PC-9 (cell line): ENCODE measurements at regions not wholly inside any gene's neighbourhood (a gene's known extent, or its start where the extent isn't known, plus 50 kb on each side); places are given as distances from the start of the nearest gene placed in this dataset.

Source experiments
- BruUV-seq: library from RNA; stranded (reverse); fragments of 400-500 nt; replicated peaks from 2 replicates; lab custom pipeline; 2021; lab: Mats Ljungman, UMichigan
- CTCF ChIA-PET: fragments of 300-600 bp; sonication (Branson Sonifier 250); formaldehyde crosslinking; loops from one replicate; lab custom pipeline; 2022; ENCODE audit warnings: antibody characterized with exemption; lab: Charles Lee
- POLR2A ChIA-PET: fragments of 300-600 bp; sonication (Branson Sonifier 250); formaldehyde crosslinking; loops from one replicate; lab custom pipeline; 2022; ENCODE audit warnings: antibody characterized with exemption; ENCODE audit not compliant: unreplicated experiment; lab: Charles Lee
- DNase-seq, 2 experiments: peaks; one replicate each; pipeline versions ENCODE4 v3.0.0 to v3.0.0-alpha.2; 2015 to 2022; ENCODE audit warnings: mixed read lengths in 1 of 2
- H2AFZ ChIP-seq: fragments of 200-600 bp; sonication (generic); 2 replicates; pipeline ENCODE4 v1.8.1; 2017; ENCODE audit warnings: antibody characterized with exemption
- H3F3A ChIP-seq: fragments of 200-600 bp; sonication (generic); 2 replicates; pipeline ENCODE4 v1.8.1; 2017; ENCODE audit warnings: antibody characterized with exemption, mild to moderate bottlenecking, low read depth; ENCODE audit not compliant: insufficient read depth
- H3K27ac ChIP-seq: fragments of 200-600 bp; sonication (generic); 2 replicates; pipeline ENCODE4 v1.6.1; 2016; ENCODE audit warnings: mixed run types
- H3K27me3 ChIP-seq: fragments of 200-600 bp; sonication (generic); 2 replicates; pipeline ENCODE4 v1.6.1; 2016; ENCODE audit warnings: low read depth, mixed run types; ENCODE audit not compliant: insufficient read depth
- H3K36me3 ChIP-seq: fragments of 200-600 bp; sonication (generic); 2 replicates; pipeline ENCODE4 v1.6.1; 2016; ENCODE audit warnings: low read depth, mixed run types
- H3K4me1 ChIP-seq: fragments of 200-600 bp; sonication (generic); replicated peaks from 2 replicates; pipeline ENCODE4 v1.6.1; 2016; ENCODE audit warnings: mixed run types; ENCODE audit not compliant: insufficient read depth
- H3K4me2 ChIP-seq: fragments of 200-600 bp; sonication (generic); 2 replicates; pipeline ENCODE4 v1.6.1; 2017; ENCODE audit warnings: mixed run types
- H3K4me3 ChIP-seq: fragments of 200-600 bp; sonication (generic); 2 replicates; pipeline ENCODE4 v1.6.1; 2016; ENCODE audit warnings: mixed run types
- H3K79me2 ChIP-seq: fragments of 200-600 bp; sonication (generic); 2 replicates; pipeline ENCODE4 v1.6.1; 2017; ENCODE audit warnings: low read depth, mixed run types
- H3K9me2 ChIP-seq: fragments of 200-600 bp; sonication (generic); 2 replicates; pipeline ENCODE4 v1.8.1; 2017; ENCODE audit warnings: mild to moderate bottlenecking; ENCODE audit not compliant: insufficient read depth
- H3K9me3 ChIP-seq: fragments of 200-600 bp; sonication (generic); 2 replicates; pipeline ENCODE4 v1.8.1; 2016; ENCODE audit warnings: low read depth; ENCODE audit not compliant: insufficient read depth
- H4K20me1 ChIP-seq: fragments of 200-600 bp; sonication (generic); 2 replicates; pipeline ENCODE4 v1.8.1; 2017; ENCODE audit not compliant: insufficient read depth
- EZH2 ChIP-seq: fragments of 200-600 bp; sonication (generic); IDR thresholded peaks from 2 replicates; pipeline ENCODE4 v1.8.0; 2017; ENCODE audit warnings: antibody characterized with exemption, low read depth
- intact Hi-C: fragments of 100-400 bp; cut with micrococcal nuclease; formaldehyde crosslinking; loops from one replicate; pipeline ENCODE4 v1.10.0; 2022; ENCODE audit not compliant: unreplicated experiment
- TF ChIP-seq, protein P1 (sequence below): fragments of 200-600 bp; sonication (generic); conservative IDR thresholded peaks from 2 replicates; pipeline ENCODE4 v1.6.1; 2017; ENCODE audit warnings: mixed run types, antibody characterized with exemption, mild to moderate bottlenecking, moderate library complexity

DNA sequence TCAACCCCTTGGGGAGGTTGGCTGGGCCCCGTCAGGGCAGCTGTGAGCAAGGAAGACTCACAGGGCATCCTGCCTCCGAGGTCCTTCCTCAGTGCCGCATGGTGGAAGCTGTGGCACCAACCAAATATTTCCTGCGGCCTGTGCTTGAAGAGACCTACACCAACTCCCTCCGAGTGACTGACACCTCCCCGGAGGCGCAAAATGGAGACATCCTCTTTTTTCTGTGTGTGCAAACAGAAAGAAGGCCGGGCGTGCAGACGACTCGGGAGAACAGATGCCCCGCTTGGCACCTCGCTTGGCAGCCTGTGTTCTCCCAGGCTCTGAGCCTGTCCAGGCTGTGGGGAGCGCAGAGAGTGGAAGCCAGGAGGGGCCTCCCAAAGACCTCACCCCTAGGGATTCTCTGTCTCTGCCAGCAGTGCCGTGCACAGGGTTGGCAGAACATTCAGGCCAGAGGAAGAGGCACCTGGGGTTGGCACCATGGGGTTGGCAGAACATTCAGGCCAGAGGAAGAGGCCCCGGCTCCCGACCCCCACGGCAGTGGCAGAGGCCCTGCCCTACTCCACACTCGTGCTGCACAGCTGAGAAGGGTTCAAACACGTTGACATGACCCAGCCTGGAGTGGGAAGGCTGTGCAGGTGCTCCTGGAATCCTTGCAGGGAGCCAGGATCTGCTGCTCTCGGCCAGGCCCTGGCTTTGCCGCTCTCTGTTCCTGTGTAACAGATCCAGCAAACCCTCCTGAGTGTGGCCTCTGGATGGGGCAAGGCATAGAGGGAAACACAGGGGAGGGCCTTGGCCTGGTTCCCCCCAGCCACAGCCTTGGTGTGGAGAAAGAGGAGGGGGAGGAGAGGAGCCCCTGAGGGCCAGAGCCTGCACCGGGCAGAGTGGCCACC lies 805.5 kb downstream of the BRD1 start:
- TF ChIP-seq, protein P1, sequence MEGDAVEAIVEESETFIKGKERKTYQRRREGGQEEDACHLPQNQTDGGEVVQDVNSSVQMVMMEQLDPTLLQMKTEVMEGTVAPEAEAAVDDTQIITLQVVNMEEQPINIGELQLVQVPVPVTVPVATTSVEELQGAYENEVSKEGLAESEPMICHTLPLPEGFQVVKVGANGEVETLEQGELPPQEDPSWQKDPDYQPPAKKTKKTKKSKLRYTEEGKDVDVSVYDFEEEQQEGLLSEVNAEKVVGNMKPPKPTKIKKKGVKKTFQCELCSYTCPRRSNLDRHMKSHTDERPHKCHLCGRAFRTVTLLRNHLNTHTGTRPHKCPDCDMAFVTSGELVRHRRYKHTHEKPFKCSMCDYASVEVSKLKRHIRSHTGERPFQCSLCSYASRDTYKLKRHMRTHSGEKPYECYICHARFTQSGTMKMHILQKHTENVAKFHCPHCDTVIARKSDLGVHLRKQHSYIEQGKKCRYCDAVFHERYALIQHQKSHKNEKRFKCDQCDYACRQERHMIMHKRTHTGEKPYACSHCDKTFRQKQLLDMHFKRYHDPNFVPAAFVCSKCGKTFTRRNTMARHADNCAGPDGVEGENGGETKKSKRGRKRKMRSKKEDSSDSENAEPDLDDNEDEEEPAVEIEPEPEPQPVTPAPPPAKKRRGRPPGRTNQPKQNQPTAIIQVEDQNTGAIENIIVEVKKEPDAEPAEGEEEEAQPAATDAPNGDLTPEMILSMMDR: no peak
- TF ChIP-seq EZH2: no peak
- H3K79me2 ChIP-seq: no peaks in the 10 kb centered on the region
- H3K36me3 ChIP-seq: no peaks in the 10 kb centered on the region
- peaks cover 5% of the 10 kb centered on the region; the same call in 1 of the 2 replicates for H4K20me1 ChIP-seq
- no peaks in the 10 kb centered on the region for H3K4me1 ChIP-seq
- H3K4me2 ChIP-seq: no peak overlapping the region
- H3K4me3 ChIP-seq: no peak overlapping the region
- intact Hi-C loops: no loop called here
- H3K27ac ChIP-seq: no peak overlapping the region
- BruUV-seq: no TSS peak
- ChIA-PET CTCF (no interaction called here), POLR2A (no interaction called here)
- peaks cover 95% of the 10 kb centered on the region for H3K27me3 ChIP-seq
- no peaks in the 10 kb centered on the region for H3K9me3 ChIP-seq
- no peak for DNase-seq
- no peaks in the 10 kb centered on the region for H3F3A ChIP-seq
- no peak overlapping the region for H2AFZ ChIP-seq
- no peaks in the 10 kb centered on the region for H3K9me2 ChIP-seq

DNA sequence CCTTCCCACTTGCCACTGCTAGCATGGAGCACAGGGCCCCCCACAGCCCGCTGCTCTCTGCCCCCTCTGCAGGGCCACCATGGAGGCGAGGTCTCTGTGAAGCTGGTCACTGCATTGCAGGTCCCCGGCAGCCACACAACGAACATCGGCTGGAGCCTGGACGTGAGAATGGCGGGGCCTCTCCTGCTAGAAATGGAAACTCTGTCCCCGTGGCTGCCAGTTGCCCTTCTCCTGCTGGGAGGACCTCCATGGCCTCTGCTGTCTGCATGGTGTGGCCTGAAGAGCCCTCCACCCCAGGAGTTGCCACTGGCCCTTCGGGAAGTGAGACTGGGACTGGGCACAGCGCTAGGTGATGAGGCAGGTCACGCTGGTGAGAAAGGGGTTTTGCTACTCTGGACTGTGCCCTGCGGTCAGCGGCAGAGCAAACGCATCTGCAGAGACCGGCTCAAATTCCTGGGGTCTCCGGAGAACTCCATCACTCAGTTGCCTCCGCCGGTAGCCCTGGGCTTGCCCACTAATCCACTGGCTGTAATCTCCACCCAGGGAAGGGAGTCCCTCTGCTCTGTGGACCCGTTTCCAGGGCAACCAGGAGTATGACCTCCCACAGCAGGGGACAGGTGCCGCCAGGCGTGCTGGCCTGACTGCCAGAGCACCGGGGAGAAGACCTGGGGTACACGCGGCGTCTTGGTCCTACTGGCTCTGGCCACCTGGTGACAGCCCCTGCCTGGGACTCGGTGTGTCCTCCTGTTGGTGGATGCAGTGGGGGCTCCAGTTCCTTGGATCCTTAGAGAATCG lies 806.3 kb downstream of the BRD1 start:
- no peaks in the 10 kb centered on the region for H3F3A ChIP-seq
- peaks cover 5% of the 10 kb centered on the region; the same call in 1 of the 2 replicates for H4K20me1 ChIP-seq
- no peak overlapping the region for H3K27ac ChIP-seq
- H3K4me2 ChIP-seq: no peak overlapping the region
- no peak overlapping the region for H3K4me3 ChIP-seq
- no peak for DNase-seq
- H3K79me2 ChIP-seq: no peaks in the 10 kb centered on the region
- no peak; the same call in 1 of the 2 replicates for TF ChIP-seq EZH2
- TF ChIP-seq, protein P1: no peak
- no peak overlapping the region for H2AFZ ChIP-seq
- H3K9me3 ChIP-seq: no peaks in the 10 kb centered on the region
- H3K4me1 ChIP-seq: no peaks in the 10 kb centered on the region
- BruUV-seq: no TSS peak
- peaks cover 95% of the 10 kb centered on the region for H3K27me3 ChIP-seq
- intact Hi-C loops: no loop called here
- POLR2A ChIA-PET: no interaction called here
- H3K36me3 ChIP-seq: no peaks in the 10 kb centered on the region
- no peaks in the 10 kb centered on the region for H3K9me2 ChIP-seq
- CTCF ChIA-PET: no interaction called here

DNA sequence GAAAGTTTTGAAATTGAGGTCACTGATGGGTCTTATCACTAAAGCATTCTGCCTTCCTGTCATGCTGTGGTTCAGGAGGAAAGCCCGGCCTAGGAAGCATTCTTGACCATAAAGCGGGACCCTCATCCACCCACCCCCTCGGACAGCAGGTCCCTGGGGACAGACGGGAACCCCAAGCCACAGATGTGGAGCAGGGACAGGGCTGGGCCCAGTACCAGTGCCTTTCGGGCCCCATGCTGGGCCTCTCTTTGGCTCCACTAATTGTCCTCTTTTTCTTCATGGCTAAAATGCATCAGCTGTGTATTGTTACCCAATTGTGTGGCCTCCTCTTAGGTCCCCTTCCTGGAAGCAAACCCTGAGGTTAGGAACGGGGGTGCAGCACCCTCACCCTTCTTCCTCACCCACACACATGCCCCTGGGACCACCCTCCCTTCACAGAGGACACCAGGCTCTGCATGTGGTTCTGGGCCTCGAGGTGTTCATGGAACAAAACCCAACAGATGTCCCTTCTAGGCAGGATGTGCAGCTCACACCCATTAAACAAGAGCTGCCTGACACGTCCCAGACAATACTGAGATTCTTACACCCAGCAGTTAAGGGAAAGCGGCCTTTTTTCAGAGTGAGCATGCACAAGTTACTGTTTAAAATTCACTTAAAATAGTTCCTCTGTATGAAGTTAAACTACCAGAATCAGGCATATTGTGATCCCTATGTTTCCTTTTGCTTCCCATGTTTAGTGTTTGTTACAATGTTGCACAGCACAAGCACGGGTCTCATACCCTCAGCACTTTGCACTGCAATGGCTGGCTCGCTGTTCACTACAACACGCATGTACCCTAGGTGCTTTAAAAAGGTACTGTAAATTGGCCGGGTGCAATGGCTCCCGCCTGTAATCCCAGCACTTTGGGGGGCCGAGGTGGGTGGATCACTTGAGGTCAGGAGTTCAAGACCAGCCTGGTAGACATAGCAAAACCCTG lies 807.6 kb downstream of the BRD1 start:
- H3K36me3 ChIP-seq: no peaks in the 10 kb centered on the region
- H3F3A ChIP-seq: no peaks in the 10 kb centered on the region
- H2AFZ ChIP-seq: no peak overlapping the region
- TF ChIP-seq, protein P1: no peak
- TF ChIP-seq EZH2: 0 out of 2 replicates have a peak, but pooled peaks have one; percentile 46
- intact Hi-C loops: no loop called here
- DNase-seq: no peak
- no peak overlapping the region for H3K4me2 ChIP-seq
- H3K9me2 ChIP-seq: no peaks in the 10 kb centered on the region
- no peak overlapping the region for H3K4me3 ChIP-seq
- peaks cover 5% of the 10 kb centered on the region; the same call in 1 of the 2 replicates for H4K20me1 ChIP-seq
- no peaks in the 10 kb centered on the region for H3K9me3 ChIP-seq
- BruUV-seq: no TSS peak
- peaks cover 97% of the 10 kb centered on the region for H3K27me3 ChIP-seq
- no peaks in the 10 kb centered on the region for H3K4me1 ChIP-seq
- H3K27ac ChIP-seq: no peak overlapping the region
- no peaks in the 10 kb centered on the region for H3K79me2 ChIP-seq
- CTCF ChIA-PET: no interaction called here
- POLR2A ChIA-PET: no interaction called here
